Thoracic aorta (tissue), 2 donors: ENCODE measurements at regions not wholly inside any gene's neighbourhood (a gene's known extent, or its start where the extent isn't known, plus 50 kb on each side); places are given as distances from the start of the nearest gene placed in this dataset.

Source experiments
- ATAC-seq: fragments of 150-250 bp; one replicate; pipeline ENCODE4 v1.8.0; 2017; ENCODE audit warnings: low read depth; ENCODE audit not compliant: insufficient number of reproducible peaks, low FRiP score
- DNase-seq: peaks from one replicate; pipeline ENCODE4 v3.0.0-alpha.2; 2020; ENCODE audit warnings: low spot score
- H3K27ac ChIP-seq, 2 donors: fragments of 200-600 bp; sonication (generic); 1 replicate in 1 of 2; 2 replicates in 1 of 2; pipeline ENCODE4 v1.5.1; 2016; ENCODE audit warnings: mild to moderate bottlenecking in 2 of 2, moderate library complexity in 2 of 2
- H3K27me3 ChIP-seq: fragments of 200-600 bp; sonication (generic); replicated peaks from 2 replicates; pipeline ENCODE4 v1.6.0; 2016; ENCODE audit warnings: mild to moderate bottlenecking; ENCODE audit not compliant: insufficient read depth
- H3K36me3 ChIP-seq: fragments of 200-600 bp; sonication (generic); one replicate; pipeline ENCODE4 v1.5.1; 2016
- H3K4me1 ChIP-seq, 2 donors: fragments of 200-600 bp; sonication (generic); 1 replicate in 1 of 2; 2 replicates in 1 of 2; pipeline versions ENCODE4 v1.5.1 to v1.6.0; 2016; ENCODE audit warnings: low read depth in 2 of 2, mild to moderate bottlenecking in 1 of 2; ENCODE audit not compliant: control insufficient read depth in 1 of 2
- H3K4me3 ChIP-seq: fragments of 200-600 bp; sonication (generic); 2 replicates; pipeline ENCODE4 v1.5.1; 2016; ENCODE audit warnings: mild to moderate bottlenecking
- H3K9me3 ChIP-seq: fragments of 200-600 bp; sonication (generic); 2 replicates; pipeline ENCODE4 v1.5.1; 2016
- TF ChIP-seq, protein P1 (sequence below): fragments of 200-600 bp; sonication (generic); IDR thresholded peaks from one replicate; pipeline ENCODE4 v1.5.1; 2019; ENCODE audit warnings: antibody characterized with exemption

DNA sequence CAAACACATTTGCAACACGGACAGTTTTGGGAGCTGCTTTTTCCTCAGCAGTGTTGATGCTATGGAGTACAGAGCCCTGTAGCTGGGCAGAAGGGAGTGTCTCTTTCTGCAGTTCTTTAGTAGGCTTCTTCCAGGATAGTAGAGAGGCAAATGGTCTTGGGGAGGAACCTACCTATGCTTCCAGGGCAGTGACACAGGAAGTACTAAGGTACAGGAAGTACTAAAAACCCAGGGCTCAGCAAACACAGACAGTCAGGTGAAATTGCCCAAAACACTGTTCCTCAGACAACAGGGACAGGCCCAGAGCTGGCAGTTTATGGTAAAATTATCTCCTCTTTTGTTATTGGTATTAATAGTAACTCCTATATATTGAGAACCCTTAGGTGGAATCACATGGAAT is 217.6 kb downstream of the TTC8 start:
- no peaks in the 10 kb centered on the region for H3K9me3 ChIP-seq

DNA sequence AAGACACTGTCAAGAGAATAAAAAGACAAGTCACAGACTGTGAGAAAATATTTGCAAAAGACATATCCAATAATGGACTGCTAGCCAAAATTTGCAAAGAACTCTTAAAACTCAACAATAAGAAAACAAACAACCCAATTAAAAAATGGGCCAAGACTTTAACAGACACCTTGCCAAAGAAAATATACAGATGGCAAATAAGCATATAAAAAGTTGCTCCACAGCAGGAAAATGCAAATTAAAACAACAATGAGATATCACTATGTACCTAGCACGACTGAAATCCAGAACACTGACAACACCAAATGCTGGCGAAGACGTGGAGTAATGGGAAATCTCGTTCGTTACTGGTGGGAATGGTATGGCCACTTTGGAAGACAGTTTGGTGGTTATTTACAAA is 228.9 kb downstream of the TTC8 start:
- TF ChIP-seq, protein P1, sequence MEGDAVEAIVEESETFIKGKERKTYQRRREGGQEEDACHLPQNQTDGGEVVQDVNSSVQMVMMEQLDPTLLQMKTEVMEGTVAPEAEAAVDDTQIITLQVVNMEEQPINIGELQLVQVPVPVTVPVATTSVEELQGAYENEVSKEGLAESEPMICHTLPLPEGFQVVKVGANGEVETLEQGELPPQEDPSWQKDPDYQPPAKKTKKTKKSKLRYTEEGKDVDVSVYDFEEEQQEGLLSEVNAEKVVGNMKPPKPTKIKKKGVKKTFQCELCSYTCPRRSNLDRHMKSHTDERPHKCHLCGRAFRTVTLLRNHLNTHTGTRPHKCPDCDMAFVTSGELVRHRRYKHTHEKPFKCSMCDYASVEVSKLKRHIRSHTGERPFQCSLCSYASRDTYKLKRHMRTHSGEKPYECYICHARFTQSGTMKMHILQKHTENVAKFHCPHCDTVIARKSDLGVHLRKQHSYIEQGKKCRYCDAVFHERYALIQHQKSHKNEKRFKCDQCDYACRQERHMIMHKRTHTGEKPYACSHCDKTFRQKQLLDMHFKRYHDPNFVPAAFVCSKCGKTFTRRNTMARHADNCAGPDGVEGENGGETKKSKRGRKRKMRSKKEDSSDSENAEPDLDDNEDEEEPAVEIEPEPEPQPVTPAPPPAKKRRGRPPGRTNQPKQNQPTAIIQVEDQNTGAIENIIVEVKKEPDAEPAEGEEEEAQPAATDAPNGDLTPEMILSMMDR = no peak
- no peaks in the 10 kb centered on the region for H3K4me1 ChIP-seq
- no peaks in the 10 kb centered on the region for H3K36me3 ChIP-seq
- DNase-seq = no peak
- no peak overlapping the region for H3K27ac ChIP-seq
- H3K4me3 ChIP-seq = no peak overlapping the region
- no peaks in the 10 kb centered on the region for H3K9me3 ChIP-seq
- no peaks in the 10 kb centered on the region for H3K27me3 ChIP-seq
- ATAC-seq = no peak

More for the DNA sequence above, 217.6 kb downstream of the TTC8 start:
- TF ChIP-seq, protein P1 = no peak
- H3K4me3 ChIP-seq = no peak overlapping the region
- H3K4me1 ChIP-seq = peaks cover 5 to 19% of the 10 kb centered on the region in 2 donors
- H3K27ac ChIP-seq = no peak overlapping the region
- H3K27me3 ChIP-seq = no peaks in the 10 kb centered on the region
- DNase-seq (no peak), ATAC-seq (no peak)
- no peaks in the 10 kb centered on the region for H3K36me3 ChIP-seq

DNA sequence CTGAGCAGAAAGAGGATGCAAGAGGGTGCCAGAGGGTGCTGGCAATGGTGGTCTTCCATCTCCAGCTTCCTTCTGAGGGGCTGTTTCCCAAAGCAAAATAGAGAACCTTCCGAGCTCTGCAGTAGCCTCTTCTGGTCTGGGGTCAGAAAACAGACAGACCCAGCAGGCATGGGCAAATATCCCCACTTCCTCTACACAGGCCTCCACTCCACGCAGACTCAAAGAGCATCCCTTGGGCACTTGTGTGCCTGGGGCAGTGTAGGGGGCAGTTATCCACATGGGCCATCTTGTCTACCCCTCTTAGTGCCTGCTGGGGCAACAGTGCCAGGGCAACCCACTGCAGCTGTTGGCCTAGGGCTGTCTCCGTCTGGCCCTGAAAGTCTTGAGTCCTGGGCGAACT is 231.9 kb downstream of the TTC8 start:
- Histone ChIP-seq H3K4me1 (no peaks in the 10 kb centered on the region), H3K36me3 (no peaks in the 10 kb centered on the region), H3K9me3 (no peaks in the 10 kb centered on the region), H3K4me3 (no peak overlapping the region), H3K27ac (no peak overlapping the region), H3K27me3 (no peaks in the 10 kb centered on the region)
- TF ChIP-seq, protein P1 = no peak
- no peak for ATAC-seq
- DNase-seq = no peak

DNA sequence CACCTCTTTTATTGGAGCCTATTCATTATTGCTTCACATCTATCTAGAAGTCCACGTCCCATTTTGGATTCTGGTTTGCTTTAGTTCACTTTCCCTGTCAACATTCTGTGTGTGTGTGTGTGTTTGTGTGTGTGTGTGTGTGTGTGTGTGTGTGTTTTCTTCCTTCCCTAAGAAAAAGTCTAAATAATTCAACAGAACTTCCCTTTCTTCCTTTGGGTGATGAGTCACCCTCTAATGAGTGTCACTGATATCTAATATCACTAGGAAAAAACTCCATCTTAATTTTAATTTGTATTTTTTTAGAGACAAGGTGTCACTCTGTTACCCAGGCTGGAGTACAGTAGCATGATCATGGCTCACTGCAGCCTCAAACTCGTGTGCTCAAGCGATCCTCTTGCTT is 234.2 kb downstream of the TTC8 start:
- Histone ChIP-seq H3K9me3 (no peaks in the 10 kb centered on the region), H3K27ac (no peak overlapping the region), H3K4me1 (no peaks in the 10 kb centered on the region), H3K27me3 (no peaks in the 10 kb centered on the region), H3K4me3 (no peak overlapping the region), H3K36me3 (no peaks in the 10 kb centered on the region)
- ATAC-seq = no peak
- TF ChIP-seq, protein P1 = no peak
- no peak for DNase-seq

DNA sequence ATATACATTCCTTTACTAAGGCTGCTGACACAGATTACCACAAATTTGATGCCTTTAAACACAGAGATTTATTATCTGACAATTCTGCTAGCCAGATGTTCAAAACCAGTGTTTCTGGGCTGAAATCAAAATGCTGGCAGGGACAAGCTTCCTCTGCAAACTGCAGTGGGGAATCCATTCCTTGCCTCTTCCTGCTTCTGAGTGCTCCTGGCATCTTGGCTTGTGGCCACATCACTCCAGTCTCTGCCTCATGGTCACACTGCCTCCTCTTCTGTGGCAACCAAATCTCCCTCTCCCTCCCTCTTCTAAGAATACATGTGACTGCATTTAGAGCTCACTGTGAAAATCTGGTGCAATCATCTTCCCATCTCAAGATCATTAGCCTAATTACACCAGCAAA is 235.7 kb downstream of the TTC8 start:
- no peaks in the 10 kb centered on the region for H3K9me3 ChIP-seq
- no peak for DNase-seq
- no peaks in the 10 kb centered on the region for H3K27me3 ChIP-seq

More for the DNA sequence above, 235.7 kb downstream of the TTC8 start:
- TF ChIP-seq, protein P1 = no peak
- no peak overlapping the region for H3K4me3 ChIP-seq
- no peak for ATAC-seq
- no peaks in the 10 kb centered on the region for H3K36me3 ChIP-seq
- no peak overlapping the region for H3K27ac ChIP-seq
- no peaks in the 10 kb centered on the region for H3K4me1 ChIP-seq
